ENCODE measurements at regions not wholly inside any gene's neighbourhood (a gene's known extent, or its start where the extent isn't known, plus 50 kb on each side); places are given as distances from the start of the nearest gene placed in this dataset.
"Not testable (repeated sequence)": the region's sequence is repeated elsewhere in the genome, so short reads cannot be mapped to it uniquely, and the experiment has no call there.

GRCh38 chr16:21510869-21511255, 88.5 kb upstream of the METTL9 start:
- Mint-ChIP-seq H3K36me3 (ENCODE audit: low read depth) (peaks cover 72% of the 10 kb centered on the region), H3K27ac (peak overlapping the region; percentile 67), H3K4me1 (ENCODE audit: low read depth) (peaks cover 67% of the 10 kb centered on the region)
- H3K27me3 Mint-ChIP-seq (ENCODE audit: low read depth); intact Hi-C loops (cut with micrococcal nuclease); DNase-seq (ENCODE audit: low spot score); H3K9me3 Mint-ChIP-seq; H3K4me3 Mint-ChIP-seq (ENCODE audit: low read depth): not testable (repeated sequence)

GRCh38 chr16:21511315-21512210, 87.8 kb upstream of the METTL9 start:
- peaks cover 67% of the 10 kb centered on the region for H3K4me1 Mint-ChIP-seq (ENCODE audit: low read depth)
- intact Hi-C loops (cut with micrococcal nuclease); H3K9me3 Mint-ChIP-seq; H3K4me3 Mint-ChIP-seq (ENCODE audit: low read depth); DNase-seq (ENCODE audit: low spot score); H3K27me3 Mint-ChIP-seq (ENCODE audit: low read depth): not testable (repeated sequence)
- H3K27ac Mint-ChIP-seq, result peak overlapping the region; percentile 48
- peaks cover 73% of the 10 kb centered on the region for H3K36me3 Mint-ChIP-seq (ENCODE audit: low read depth)

DNA sequence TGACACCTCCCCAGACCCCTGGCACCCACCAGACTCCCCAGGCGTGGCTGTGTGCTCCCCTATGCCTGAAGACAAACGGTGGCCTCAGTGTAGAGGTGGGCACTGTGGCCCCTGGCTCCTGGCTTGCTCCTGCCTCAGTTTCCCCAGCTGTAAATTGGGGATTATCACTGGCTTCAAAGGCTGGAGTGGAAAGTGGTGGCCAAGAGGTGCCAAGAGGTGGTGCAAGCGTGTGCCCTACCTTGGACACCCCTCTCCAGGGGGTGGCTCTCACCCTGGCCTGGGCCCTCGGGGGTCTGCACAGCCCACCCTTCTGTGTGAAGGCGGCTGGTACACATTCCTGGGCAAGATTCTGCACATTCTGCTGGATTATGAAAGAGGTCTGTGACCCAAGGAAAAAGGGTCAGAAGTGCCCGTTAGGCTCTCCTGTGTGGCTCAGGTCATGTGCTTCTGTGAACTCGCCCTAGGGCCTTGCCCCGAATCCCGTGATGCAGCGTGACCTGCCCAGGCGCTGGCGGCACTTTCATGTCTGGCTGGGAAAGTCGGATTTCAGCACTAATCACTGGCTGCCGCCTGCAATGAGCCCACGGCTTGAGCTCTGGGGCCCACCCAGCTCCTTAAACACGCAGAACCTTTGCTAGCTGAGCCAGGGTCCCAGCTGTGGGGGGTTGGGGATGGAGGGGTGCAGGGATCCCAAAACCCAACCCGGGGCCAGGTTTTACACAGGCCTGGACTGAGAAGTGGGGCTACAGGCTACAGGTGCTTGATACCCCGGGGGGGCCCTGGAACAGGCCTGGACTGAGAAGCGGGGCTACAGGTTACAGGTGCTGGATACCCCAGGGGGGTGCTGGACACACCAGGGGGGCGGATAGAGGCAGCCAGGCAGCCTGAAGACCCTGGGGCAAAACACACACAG, 86.8 kb upstream of the METTL9 start:
- H3K27me3 Mint-ChIP-seq (ENCODE audit: low read depth); H3K9me3 Mint-ChIP-seq; DNase-seq (ENCODE audit: low spot score); intact Hi-C loops (cut with micrococcal nuclease); H3K4me3 Mint-ChIP-seq (ENCODE audit: low read depth); H3K27ac Mint-ChIP-seq: not testable (repeated sequence)
- Mint-ChIP-seq H3K36me3 (ENCODE audit: low read depth) (peaks cover 67% of the 10 kb centered on the region), H3K4me1 (ENCODE audit: low read depth) (peaks cover 61% of the 10 kb centered on the region)

DNA sequence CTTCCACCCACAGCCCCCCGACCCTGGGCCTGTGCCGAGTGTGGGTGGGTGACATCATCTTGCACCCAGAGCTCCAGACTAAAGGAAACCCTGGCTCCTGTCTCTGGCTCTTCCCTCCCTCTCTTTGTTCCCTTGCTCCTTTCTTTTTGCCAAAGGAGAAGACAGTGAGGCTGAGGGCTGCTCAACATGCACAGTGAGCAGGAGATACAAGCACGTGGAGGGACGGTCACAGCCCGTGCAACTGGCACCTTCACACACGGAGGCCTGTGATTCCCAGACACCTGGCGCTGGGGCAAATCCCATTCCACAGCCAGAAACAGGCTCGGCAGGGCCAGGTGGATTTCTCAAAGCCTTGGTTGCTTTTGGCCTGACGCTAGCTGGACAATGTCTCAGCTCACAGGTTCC, 86.0 kb upstream of the METTL9 start:
- H3K4me1 Mint-ChIP-seq (ENCODE audit: low read depth), result peaks cover 57% of the 10 kb centered on the region
- DNase-seq (ENCODE audit: low spot score); H3K4me3 Mint-ChIP-seq (ENCODE audit: low read depth); H3K27me3 Mint-ChIP-seq (ENCODE audit: low read depth); intact Hi-C loops (cut with micrococcal nuclease); H3K9me3 Mint-ChIP-seq; H3K27ac Mint-ChIP-seq: not testable (repeated sequence)
- H3K36me3 Mint-ChIP-seq (ENCODE audit: low read depth), result peaks cover 65% of the 10 kb centered on the region

GRCh38 chr16:21513812-21514473, 85.4 kb upstream of the METTL9 start:
- peaks cover 66% of the 10 kb centered on the region for H3K36me3 Mint-ChIP-seq (ENCODE audit: low read depth)
- H3K4me1 Mint-ChIP-seq (ENCODE audit: low read depth), result peaks cover 54% of the 10 kb centered on the region
- H3K9me3 Mint-ChIP-seq; H3K27me3 Mint-ChIP-seq (ENCODE audit: low read depth); intact Hi-C loops (cut with micrococcal nuclease); H3K4me3 Mint-ChIP-seq (ENCODE audit: low read depth); DNase-seq (ENCODE audit: low spot score): not testable (repeated sequence)
- peak overlapping the region; percentile 20 for H3K27ac Mint-ChIP-seq

- peak overlapping the region; percentile 20 for H3K27ac Mint-ChIP-seq
- not testable (repeated sequence) for H3K4me3 Mint-ChIP-seq (ENCODE audit: low read depth)
Observed at GRCh38 chr16:21514474-21514840, 84.9 kb upstream of the METTL9 start.

GRCh38 chr16:21516705-21517040, 82.7 kb upstream of the METTL9 start:
- H3K4me1 Mint-ChIP-seq (ENCODE audit: low read depth), result peaks cover 39% of the 10 kb centered on the region
- peak overlapping the region; percentile 49 for H3K27ac Mint-ChIP-seq
- H3K27me3 Mint-ChIP-seq (ENCODE audit: low read depth); DNase-seq (ENCODE audit: low spot score); intact Hi-C loops (cut with micrococcal nuclease); H3K9me3 Mint-ChIP-seq: not testable (repeated sequence)
- H3K4me3 Mint-ChIP-seq (ENCODE audit: low read depth), result peak overlapping the region; percentile 33
- peaks cover 49% of the 10 kb centered on the region for H3K36me3 Mint-ChIP-seq (ENCODE audit: low read depth)

More at GRCh38 chr16:21514474-21514840, 84.9 kb upstream of the METTL9 start:
- H3K27me3 Mint-ChIP-seq (ENCODE audit: low read depth); H3K9me3 Mint-ChIP-seq; intact Hi-C loops (cut with micrococcal nuclease); DNase-seq (ENCODE audit: low spot score): not testable (repeated sequence)
- peaks cover 52% of the 10 kb centered on the region for H3K4me1 Mint-ChIP-seq (ENCODE audit: low read depth)
- peaks cover 66% of the 10 kb centered on the region for H3K36me3 Mint-ChIP-seq (ENCODE audit: low read depth)

GRCh38 chr16:21517263-21517662, 82.1 kb upstream of the METTL9 start:
- H3K9me3 Mint-ChIP-seq; intact Hi-C loops (cut with micrococcal nuclease); H3K27me3 Mint-ChIP-seq (ENCODE audit: low read depth); DNase-seq (ENCODE audit: low spot score): not testable (repeated sequence)
- H3K27ac Mint-ChIP-seq, result peak overlapping the region; percentile 62
- H3K4me3 Mint-ChIP-seq (ENCODE audit: low read depth), result peak overlapping the region; percentile 66
- H3K36me3 Mint-ChIP-seq (ENCODE audit: low read depth), result peaks cover 48% of the 10 kb centered on the region
- peaks cover 36% of the 10 kb centered on the region for H3K4me1 Mint-ChIP-seq (ENCODE audit: low read depth)

DNA sequence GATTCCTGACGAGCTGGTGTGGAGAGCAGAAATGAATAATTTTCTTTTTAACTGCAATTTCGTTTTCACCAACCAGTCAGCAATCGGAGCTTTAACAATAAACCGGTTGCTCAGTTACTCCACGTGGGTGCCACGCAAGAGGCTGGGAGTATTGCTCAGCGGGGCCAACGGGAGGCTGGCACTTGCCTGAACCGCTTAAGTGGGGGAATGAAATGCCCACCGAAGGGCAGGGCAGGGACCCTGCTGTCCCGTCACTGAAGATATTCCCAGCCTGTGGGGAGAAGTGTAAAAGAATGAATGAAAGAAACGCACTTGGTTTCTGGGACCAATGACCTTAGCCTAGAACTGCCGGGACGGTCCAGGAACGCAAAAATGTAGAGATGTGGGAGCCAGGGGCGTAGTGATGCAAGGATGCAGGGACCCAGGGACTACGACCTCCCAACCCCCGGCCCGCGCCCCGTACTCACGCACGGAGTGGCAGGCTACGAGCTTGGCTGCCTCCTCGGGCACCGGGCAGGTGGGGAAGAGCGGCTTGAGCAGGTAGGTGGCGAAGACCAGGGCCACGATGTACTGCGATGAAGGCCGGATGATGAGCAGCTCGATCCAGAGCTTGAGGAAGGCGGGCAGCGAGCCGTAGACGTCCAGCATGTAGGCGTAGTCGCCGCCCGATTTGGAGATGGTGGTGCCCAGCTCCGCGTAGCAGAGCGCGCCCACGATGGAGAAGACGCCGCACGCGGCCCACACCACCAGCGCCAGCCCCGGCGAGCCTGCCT, 79.8 kb upstream of the METTL9 start:
- Mint-ChIP-seq H3K4me1 (ENCODE audit: low read depth) (peaks cover 24% of the 10 kb centered on the region), H3K4me3 (ENCODE audit: low read depth) (peak overlapping the region; percentile 93), H3K27ac (peak overlapping the region; percentile 100), H3K36me3 (ENCODE audit: low read depth) (peaks cover 35% of the 10 kb centered on the region)
- intact Hi-C loops (cut with micrococcal nuclease); DNase-seq (ENCODE audit: low spot score); H3K27me3 Mint-ChIP-seq (ENCODE audit: low read depth); H3K9me3 Mint-ChIP-seq: not testable (repeated sequence)

DNA sequence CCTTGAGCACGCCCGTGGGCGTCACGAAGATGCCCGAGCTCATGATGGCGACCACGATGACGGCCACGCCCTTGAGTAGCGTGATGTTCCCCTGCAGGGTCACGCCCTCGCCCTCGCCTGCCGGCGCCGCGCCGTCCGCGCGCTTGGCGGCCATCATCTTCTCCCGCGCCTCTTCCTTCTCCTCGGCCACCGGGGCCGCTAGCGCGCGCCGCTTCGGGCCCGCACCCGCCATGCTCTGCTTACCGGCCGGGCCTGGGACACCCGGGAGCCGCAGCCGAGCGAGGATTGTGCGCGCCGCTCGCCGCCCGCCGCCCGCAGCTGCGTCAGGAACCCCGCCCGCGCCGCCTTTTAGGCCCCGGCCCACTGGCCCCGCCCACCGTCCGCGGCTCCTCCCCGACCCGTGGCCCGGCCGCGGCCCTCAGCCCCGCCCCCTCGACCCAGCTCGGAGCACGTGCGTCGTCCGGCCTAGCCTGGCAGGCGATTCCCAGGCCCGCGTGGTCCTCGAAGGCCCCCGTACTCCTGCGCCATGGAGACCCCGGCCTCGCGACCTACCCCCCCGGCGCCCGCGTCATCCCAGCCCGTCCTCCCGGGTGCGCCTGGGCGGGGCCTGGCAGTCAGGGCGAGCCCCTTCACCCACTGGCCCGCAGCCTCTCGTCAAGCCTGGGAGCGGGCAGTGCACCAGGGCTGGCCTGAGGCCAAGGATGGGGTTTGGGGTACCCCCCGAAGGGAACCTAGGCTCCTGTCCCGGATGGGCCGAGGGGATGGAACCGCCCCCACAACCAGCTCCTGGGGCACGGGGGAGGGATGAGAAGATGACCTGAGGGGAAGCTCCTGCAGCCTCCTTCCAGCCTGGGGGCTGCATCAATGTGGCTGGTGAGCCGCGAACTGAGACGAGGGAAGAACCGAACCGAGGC, 79.0 kb upstream of the METTL9 start:
- Mint-ChIP-seq H3K27ac (peak overlapping the region; percentile 100), H3K4me3 (ENCODE audit: low read depth) (peak overlapping the region; percentile 93), H3K4me1 (ENCODE audit: low read depth) (peaks cover 20% of the 10 kb centered on the region), H3K36me3 (ENCODE audit: low read depth) (peaks cover 29% of the 10 kb centered on the region)
- intact Hi-C loops (cut with micrococcal nuclease); H3K9me3 Mint-ChIP-seq; H3K27me3 Mint-ChIP-seq (ENCODE audit: low read depth): not testable (repeated sequence)
- DNase-seq (ENCODE audit: low spot score), result peak; percentile 98

DNA sequence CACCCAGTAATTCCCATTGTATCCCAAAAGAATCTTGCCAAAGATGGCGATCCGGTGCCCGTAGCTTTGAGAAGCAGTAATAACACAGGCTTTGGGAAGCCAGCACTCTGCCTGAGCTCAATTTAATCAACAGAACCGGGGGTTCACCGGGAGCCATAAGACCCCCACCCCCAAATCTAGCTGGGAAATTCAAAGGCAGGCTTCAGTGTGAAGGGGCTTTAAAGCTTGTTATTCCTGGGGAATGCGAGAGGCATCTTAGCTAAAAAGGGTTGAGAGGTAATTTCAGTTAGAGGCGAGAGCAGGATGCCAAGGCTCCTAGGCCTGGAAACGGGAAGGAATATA, 78.4 kb upstream of the METTL9 start:
- Mint-ChIP-seq H3K4me1 (ENCODE audit: low read depth) (peaks cover 14% of the 10 kb centered on the region), H3K36me3 (ENCODE audit: low read depth) (peaks cover 23% of the 10 kb centered on the region)
- intact Hi-C loops (cut with micrococcal nuclease); H3K27ac Mint-ChIP-seq; H3K4me3 Mint-ChIP-seq (ENCODE audit: low read depth); H3K9me3 Mint-ChIP-seq; DNase-seq (ENCODE audit: low spot score); H3K27me3 Mint-ChIP-seq (ENCODE audit: low read depth): not testable (repeated sequence)
